Activated naive CD8-positive, alpha-beta T cell treated with anti-CD3 and anti-CD28 coated beads, Interleukin-2, amount 50 U/mL, for 16 hours (primary cell): ENCODE measurements at regions not wholly inside any gene's neighbourhood (a gene's known extent, or its start where the extent isn't known, plus 50 kb on each side); places are given as distances from the start of the nearest gene placed in this dataset.

ENCODE experiments used
- DNase-seq: peaks from one replicate; pipeline ENCODE4 v3.0.0-alpha.2; 2020; ENCODE audit warnings: low read depth, low spot score

DNA sequence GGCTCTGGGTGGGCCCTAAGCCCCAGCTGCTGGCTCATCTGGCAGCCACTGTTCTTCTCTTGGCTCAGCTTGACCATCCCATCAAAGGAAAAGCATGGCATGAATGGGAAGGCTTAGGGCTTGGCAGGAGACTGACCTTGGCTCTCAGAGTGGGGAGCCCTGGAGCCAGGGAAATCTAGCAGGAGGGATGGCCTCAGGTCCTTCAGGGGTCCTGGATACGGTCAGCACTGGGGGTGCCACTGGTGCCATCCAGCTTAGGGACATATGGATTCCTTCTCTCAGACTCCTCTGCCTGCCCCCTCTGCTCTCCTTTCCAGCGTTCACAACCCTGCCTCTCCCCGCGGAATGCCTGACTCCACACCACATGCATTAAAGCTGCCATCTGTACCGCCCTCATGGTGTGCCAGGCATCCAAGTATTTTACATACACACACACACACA is 165.5 kb upstream of the HAAO start:
- no peak for DNase-seq

DNA sequence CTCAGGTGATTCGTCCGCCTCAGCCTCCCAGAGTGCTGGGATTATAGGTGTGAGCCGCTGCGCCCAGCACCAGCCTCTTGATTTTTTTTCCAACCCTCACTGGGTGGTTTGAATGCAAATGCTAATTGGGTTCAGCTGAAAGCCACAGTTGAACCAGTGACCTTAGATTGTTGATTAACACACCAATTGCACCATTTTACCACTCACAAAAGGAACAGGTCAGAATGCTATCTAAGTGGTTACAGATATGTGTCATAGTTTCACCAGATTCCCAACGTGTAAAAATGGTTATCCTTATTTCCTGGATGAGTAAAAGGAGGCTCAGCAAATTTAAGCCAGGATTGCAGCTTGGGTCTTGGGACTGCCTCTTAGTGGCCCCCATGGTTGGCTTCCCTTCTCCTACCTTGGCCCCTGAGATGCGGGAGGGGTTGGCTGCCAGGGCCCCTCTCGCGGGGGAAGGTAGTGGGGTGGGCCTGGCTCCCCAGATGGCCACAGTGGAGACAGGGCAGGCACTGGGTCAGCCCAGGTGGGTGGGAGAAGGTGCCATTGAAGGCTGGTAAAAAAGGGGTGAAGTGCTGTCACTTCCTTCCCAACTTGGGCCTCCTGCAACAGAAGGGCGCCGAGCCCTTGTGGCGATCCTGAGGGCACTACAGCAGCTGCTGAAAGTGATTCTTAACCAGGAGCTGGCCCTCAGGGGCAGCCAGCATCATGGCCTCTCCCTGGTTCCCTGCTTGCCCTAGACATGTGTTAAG is 164.9 kb upstream of the HAAO start:
- no peak for DNase-seq

DNA sequence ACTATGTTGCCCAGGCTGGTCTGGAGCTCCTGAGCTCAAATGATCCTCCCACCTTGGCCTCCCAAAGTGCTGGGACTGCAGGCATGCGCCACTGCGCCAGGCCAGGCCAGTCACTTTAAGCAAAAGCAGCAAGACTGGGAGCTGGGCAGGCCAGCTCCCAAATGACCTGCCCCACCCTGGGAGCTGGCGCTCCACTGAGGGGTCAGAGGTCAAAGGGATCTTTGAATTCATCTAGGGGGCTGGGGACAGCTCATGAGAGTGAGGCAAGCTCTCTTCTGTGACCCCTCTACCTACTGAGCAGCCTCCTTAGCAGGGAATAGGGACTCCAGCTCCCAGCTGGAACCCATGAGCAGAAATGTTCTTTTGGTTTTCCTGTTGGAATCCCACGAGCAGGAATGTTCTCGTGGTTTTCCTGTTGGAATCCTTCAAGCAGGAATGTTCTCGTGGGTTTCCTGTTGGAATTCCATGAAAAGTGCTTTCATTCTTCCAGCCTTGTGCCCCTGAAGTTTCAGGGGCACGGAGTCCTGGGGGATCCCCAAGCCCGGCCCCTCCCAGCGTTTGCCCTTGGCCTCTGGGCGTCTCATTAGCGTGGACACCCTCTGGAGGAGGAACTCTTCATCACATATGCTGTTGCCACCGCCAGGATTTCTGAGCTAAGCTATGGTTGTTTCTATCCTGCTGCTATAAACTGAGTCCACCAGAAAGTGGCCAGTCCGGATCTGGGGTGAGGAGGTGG is 162.0 kb upstream of the HAAO start:
- no peak for DNase-seq

DNA sequence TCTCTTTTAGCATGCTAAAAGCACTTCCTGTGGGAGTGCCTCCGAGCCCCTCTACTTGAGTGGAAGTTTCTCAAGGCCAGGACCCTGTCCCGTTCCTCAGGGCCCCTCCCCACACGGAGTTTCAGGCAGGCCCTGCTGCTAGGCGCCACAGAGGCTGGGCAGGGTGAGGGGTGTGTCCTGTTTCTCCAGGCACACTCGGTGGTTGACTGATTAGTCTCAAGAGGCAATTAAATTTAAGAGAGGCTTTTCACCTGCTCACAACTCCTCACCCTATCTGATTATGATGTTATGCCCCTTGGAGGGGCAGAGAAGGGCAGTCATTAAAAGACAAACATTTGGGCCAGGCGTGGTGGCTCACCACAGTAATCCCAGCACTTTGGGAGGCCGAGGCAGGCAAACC is 160.8 kb upstream of the HAAO start:
- DNase-seq = no peak

DNA sequence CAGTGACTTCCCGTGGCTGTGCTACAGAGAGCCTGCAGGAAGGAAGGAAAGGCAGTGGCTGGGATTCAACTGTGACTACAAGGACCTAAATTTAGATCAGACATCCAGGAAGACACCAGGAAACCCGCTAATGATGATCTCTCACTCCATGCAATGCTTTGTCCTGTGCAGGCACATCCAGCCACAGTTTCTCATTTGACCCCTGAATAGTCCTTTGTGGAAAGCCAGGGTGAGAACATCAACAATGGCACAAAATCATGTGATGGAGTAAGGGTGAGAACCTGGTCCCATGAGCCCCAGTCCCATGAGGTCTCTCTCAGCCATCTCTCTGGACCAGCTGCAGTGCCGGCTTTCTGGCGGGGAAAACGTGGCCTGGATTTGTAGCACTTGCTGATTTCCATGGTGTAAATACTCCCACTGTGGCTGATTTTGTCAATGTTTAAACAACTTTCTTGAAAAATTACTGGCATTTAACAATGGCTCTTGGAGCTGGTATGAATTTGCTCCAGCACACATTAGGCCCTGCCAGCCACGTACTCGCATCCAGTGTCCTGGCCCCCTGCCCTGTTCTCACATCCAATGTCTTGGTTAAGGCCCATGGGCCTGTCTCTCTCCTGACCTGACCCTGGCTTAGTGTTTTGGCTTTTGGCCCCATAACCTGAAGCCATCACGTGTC is 159.0 kb upstream of the HAAO start:
- DNase-seq = no peak

DNA sequence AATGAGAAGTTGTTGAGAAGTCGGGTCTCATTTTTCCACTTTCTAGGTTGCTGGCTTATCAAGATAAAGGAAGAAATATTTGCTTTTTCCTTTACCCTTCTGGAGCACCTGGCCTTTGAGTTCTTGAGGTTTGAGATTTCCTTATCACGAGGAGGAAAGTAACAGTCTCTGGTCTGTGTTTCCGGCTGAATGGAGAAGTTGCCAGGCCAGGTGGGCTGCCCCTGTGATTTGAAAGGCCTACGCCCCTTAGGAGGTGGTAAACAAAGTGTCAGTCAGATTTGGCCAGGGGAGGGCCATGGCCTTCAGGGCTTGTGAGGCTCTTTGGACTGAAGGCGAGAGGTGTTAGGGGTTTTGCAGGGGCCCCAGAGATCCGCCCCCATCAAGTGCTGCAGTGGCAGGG is 156.7 kb upstream of the HAAO start:
- DNase-seq = no peak

DNA sequence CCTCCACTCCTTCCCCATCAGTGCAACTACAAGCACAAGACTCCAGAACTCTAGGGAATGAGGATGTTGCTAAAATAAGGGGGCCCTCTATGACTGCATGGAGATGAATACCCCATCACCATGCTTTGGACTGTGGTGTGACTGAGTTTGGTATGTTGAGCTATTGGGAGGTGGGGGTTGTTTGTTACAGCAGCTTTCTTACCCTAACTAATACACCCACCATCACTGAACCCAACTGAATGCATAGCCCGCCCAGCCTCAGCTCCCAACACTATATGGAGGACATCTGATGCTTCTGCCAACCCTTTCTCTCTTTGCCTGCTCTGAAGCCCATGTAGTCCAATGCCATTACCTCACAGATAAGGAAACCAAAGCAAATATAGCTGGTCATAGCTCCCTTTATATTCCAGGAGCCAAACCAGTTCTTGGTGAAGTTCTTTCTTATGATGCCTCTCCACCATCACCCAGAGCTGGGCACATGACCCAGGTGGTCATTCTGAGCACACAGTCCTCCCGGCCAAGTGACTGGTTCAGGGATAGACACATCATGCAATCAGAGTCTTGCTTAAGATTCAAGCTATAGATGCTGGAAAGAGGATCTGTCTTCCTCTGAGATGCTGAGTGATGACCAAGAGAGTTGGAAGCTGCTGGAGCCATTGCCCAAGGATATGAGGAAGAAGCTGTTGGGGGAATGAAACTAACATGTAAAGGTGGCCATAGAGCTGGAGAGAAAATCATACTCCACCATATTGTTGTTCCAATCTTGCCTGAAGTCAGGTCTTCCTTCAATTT is 155.6 kb upstream of the HAAO start:
- DNase-seq = no peak

DNA sequence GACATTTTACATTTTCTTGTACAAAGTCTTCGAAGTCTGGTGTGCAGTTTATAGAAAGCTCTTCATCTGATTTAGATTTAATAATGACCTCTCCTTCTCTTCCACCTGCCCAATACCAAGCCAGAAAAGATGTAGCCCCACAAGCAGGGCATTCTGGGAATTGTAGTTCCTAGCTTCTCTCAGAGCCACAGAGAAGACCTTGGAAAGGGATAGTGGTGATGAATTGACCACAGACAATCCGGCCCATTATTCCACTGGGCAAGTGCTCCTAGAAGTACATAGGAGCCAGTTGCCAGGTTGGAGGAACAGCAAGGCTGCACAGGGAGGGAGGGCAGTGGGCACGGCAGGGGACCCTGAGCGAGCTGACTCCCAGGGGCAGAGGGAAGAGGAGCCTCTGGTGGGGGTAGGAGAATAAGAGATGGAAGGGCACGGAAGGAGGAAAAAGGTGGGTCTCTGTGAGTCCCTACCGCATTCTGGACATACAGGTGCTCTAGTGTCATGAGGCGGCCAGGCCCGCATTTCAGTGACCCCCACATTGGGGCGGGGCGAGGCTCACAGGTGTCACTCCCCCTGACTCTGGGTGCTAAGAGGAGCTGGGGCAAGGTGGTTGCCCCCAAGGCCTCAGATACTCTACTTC is 152.5 kb upstream of the HAAO start:
- no peak for DNase-seq

DNA sequence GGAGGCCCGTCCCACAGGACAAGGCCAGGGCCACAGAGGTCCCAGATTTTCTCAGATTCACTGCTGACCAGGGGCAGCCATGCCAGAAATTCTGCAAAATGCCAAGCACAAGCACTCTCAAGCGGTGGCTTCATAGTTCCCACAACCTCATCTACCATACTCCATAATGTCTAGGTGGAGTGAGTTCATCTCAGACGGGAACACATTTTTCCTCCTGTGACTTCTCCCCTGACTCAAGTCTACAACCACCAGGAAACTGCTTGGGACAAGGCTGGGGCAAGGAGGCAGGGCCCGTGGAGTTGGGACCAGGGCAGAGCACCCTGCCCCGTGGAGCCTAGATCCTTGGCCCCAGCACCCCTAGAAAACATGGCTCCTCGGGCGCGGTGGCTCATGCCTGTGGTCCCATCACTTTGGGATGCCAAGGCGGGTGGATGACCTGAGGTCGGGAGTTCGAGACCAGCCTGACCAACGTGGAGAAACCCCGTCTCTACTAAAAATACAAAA is 150.7 kb upstream of the HAAO start:
- no peak for DNase-seq

DNA sequence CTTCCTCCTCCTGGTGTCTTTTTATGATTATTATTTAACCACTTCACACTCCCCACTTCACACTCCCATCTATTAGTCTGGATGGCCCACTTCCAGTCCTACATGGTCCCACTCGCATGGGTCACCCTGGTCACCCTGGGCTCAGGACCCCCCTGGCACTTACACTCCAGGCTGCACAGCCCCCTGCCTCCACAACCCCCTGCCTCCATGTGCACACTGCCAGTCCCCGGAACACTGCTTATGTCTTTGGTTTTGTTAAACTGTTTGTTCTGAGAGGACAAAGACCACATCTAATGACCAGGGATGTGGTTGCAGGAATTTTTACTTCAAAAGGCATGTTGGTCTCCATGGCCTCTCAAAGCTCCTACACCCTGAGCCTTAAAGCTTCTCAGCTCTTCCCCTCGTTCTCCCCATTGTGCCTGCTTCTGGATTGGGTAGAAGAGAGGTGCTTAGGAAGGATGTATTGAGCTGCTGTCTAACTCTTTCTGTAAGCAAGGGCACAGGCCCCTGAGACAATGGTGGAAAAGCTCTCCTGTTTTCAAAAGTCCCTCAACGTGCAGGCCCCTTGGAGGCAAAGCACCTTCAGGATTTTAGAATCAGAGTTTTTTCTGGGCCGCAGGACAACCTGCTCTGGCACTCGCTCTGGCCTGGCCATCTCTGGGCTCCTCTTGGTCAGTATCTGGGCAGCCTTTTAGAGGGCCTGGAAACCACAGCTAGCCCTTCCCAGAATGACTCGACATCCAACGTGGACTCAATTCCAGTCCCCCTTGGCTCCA is 150.0 kb upstream of the HAAO start:
- DNase-seq = no peak

DNA sequence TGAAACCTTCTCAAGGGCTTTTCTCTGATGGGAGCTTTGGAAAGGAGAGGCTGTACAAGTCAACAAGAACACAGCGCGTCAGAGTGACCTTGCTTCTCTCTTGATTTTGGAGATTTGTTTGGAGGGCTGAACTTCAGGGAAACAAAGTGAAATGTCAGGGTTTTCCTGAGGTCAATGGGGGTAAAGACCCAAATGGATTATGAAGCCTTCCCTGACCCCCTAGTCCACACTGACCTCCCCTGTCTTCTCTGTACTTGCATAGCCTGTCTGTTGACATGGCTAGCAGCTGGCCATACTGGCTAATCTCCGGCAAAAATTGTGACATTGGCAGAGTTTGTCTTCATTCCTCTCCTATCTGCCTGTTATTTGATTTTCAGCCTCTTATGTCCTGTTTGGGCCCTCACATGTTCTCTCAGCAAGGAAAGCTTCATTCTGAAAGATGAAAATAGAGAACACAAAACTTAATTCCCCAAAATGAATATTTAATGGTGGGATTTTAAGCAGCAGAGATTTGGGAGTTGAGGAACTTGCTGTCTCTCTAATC is 149.3 kb upstream of the HAAO start:
- DNase-seq = no peak

DNA sequence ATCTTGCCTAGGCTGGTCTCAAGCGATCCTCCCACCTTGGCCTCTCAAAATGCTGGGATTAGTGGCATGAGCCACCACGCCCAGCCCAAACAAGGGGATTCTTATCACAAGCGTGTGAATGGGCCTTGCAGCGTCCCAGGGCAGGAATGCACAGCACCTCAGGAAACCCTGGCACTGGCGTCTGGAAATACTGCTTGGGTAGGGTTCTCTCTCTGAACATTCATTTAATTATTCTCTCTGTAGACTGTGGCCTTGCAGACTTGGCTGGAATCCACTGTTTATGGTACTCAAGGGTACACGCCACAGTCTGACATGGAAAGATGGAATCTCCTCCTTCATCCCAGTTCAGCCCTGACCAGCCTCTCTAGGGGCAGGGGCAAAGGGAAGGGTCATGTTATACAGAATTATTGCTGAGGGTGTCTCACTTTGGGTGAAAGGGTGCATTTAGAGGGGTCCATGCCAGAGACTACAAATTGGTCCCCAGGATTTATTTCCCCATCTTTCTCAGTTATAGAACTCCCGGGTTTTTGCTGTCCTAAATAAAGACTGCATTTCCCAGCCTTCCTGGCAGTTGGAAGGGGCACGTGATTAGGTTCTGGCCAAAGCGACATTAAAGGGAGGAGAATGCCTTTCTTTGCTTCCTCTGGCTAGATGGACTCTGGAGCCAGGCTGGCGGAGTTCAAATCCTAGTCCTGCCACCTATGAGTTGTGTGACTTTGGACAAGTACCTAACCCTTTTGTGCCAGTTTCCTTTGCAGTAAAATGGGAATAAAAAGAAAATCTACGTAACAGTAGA is 147.2 kb upstream of the HAAO start:
- DNase-seq = no peak

DNA sequence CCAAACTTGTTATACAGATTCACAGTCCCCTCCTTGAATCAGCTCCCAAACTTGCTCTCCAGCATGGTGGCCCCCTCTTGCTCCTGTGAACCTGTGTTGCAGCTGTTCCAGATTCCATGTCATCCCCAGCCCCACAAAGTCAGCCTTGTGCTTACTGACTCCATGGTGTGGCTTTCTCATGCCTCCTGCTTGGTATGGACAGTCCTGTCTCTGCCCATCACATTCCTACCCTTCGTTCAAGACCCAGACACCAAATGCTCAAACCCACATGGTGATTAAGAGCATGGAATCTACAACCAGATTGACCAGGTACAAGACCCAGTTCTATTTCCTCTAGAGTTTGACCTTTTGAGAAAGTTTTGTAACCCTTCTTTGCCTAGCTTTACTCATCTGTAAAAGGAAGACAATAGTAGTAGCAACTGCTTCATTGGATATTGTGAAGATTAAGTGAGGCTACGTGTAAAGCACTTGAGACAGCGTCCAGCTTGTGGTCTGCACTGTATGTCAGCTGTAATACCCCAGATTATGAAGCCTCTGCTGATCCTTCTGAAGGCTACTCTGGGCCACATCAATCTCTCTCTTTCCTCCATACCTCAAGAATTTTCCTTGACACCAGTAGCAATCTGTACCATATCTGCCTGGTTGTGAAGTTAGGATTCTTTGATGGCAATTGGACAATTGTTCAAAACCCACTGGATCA is 146.4 kb upstream of the HAAO start:
- DNase-seq = no peak

DNA sequence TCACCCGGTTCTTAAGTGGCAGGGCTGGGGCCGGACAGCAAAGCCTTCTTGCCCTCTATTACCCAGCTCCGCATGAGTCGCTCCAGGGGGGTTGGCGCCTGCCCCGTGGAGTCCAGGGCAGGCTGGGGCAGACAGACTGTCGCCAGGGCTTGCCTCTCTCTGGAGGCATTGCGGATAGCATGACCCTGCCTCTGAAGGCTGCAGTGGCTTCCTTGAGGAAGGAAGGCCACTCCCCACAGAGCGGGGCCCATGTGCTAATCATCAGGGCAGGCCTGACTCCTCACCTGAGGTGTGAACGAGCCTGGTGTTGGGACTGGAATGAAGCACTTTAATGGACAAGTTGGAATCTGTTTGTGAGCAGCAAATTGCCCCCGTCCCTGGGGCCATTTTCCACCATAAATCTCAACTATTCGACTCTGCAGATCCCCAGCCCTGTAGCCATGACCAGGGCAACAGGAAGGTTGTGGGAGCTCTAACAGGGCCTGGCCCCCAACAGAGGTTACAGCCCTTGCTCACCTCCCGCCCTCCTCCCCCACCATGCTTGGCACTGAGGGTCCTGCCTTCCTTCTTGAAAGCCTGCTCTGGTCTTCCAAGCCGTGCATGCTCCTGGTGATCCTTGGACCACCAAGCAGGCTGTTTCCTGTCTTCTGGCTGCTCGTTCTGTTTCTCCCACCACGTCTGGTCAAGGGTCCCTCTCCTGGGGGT is 144.9 kb upstream of the HAAO start:
- DNase-seq = no peak

DNA sequence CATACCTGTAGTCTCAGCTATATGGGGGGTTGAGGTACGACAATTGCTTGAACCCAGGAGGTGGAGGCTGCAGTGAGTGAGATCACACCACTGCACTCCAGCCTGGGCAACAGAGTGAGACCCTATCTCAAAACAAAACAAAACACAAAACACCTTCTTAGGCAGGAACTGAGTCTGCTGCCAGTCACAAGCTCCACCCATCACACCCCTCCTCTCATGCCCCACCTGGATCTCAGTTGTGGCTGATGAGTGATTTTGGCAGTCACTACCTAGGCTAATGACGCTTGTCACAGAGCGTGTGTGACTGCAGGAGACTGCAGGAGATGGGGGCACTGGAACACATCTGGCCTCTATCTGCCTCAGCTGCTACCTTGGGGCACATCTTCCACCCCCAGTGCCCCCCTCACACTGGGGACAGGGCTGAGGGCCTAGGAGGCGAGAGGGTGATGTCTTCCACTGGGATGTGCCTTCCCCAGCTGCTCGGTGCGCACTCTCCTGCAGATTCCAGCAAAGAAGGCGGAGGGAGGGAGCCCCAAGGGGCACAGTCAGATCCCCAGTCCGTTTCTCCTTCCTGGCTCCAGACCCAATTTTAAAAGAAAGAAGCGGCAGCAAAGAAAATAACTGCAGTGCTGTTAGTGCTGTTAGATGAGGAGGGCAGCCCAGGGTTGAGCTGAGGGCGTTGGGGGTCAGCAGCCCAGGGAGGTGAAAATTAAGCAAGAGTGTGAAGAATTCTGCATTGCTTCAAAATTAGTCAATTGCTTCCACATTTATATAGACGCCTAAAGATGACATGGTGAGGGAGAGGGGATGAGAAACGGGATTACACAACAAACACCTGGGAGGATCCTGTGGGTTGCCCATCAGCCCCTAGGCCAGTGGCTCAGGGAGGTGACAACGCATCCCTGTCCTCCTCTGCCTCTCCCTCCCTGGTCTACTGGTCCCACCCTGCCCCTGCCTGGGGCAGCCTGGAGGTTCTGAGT is 143.6 kb upstream of the HAAO start:
- no peak for DNase-seq

DNA sequence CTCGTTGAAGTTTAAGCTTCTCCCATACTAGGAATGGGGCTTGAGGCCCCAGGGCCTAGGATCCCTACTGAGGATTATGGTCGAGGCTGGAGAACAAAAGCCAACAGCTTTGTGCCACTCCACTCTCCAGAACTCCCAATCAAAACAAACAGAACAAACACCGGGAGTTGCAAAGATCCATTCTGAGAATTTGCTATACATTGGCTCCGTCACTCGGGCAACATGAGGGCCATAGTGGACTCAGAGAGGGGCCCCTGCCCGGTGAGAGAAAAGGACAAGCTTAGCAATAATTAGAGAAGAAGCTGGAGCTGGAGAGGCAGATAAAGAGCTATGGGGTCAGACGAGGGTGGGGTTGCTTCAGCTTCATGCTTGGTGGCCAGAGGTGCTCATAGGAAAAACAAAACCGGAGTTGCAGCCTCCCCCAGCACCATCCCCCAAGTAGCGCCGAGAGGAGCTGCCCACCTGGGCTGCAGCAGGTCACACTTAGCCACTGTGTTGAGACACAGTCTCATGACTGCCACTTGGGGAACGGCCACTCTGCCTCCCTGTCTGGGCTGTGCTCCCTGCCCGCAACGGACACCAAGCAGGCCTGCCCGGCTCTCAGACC is 142.3 kb upstream of the HAAO start:
- DNase-seq = no peak
